ENCODE measurements at regions not wholly inside any gene's neighbourhood (a gene's known extent, or its start where the extent isn't known, plus 50 kb on each side); places are given as distances from the start of the nearest gene placed in this dataset.

DNA sequence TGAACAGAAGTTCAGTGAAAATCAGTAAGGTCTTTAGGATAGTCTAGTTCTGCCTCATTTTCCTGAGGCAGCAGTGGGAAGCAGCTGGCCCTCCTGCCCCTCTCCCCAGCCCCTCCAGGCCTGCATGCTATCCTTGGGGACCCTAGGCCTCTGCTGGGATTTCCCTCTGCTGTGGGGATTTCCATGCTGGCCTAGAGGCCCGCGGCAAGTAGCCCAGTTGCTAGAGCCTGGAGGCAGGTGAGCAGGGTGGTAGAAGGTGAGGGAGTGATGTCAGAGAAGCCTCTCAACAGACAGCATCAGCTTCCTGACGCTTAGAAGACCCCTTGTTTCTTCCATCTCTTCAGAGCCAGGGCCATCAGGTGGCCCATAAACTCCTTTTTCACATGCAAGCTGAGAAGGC, 305.8 kb upstream of the THBS1 start:
- Histone ChIP-seq H4K20me1 (ENCODE audit: insufficient read depth, low read length) (no peaks in the 10 kb centered on the region), H3K36me3 (replicated peaks in 1 of 2; ENCODE audit: control insufficient read depth in 1 of 2, insufficient read depth in 2 of 2, low read length in 2 of 2) (no peaks in the 10 kb centered on the region), H3K4me3 (replicated peaks in 1 of 3; ENCODE audit: insufficient read depth in 1 of 3, low read depth in 2 of 3, low read length in 3 of 3) (no peak overlapping the region), H3K4me1 (ENCODE audit: insufficient read depth, low read length) (peaks cover 71% of the 10 kb centered on the region), H3K27me3 (ENCODE audit: control insufficient read depth in 1 of 2, insufficient read depth in 2 of 2, low read length in 2 of 2) (no peaks in the 10 kb centered on the region), H3K27ac (ENCODE audit: extremely low read length, insufficient read depth, low read length) (peak overlapping the region; percentile 34), H3K4me2 (ENCODE audit: low read depth, low read length) (no peak overlapping the region), H3K9ac (ENCODE audit: insufficient read depth, low read depth, low read length) (0 out of 2 replicates have a peak overlapping the region, but pooled peaks have one; percentile 11), H2AFZ (ENCODE audit: low read length) (no peak overlapping the region), H3K79me2 (ENCODE audit: insufficient read depth, low read length) (no peaks in the 10 kb centered on the region), H3K9me3 (ENCODE audit: low read length) (no peaks in the 10 kb centered on the region)
- FAIRE-seq (no peak), DNase-seq (ENCODE audit: low spot score) (no peak), ATAC-seq (no peak)
- ChIA-PET CTCF (ENCODE audit: low intra/inter-chr PET ratio, low total read pairs) (no interaction called here), POLR2A (interaction anchor here (3.8 kb wide), 1 partner anchor 306 kb away, joined by 27 read pairs; the partner anchor contains the start of gene THBS1)
- TF ChIP-seq, protein P1, sequence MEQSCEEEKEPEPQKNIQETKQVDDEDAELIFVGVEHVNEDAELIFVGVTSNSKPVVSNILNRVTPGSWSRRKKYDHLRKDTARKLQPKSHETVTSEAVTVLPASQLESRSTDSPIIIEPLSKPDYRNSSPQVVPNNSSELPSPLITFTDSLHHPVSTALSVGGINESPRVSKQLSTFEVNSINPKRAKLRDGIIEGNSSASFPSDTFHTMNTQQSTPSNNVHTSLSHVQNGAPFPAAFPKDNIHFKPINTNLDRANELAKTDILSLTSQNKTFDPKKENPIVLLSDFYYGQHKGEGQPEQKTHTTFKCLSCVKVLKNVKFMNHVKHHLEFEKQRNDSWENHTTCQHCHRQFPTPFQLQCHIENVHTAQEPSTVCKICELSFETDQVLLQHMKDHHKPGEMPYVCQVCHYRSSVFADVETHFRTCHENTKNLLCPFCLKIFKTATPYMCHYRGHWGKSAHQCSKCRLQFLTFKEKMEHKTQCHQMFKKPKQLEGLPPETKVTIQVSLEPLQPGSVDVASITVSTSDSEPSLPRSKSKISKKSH (CRISPR knock-in tag; IDR thresholded peaks at IDR 0.05; ENCODE audit: borderline replicate concordance): 0 out of 2 replicates have a peak, but pooled peaks have one; percentile 15
- TF ChIP-seq ZFX (CRISPR knock-in tag; IDR thresholded peaks at IDR 0.05; ENCODE audit: low read depth) (0 out of 2 replicates have a peak, but pooled peaks have one; percentile 28), NR2F6 (IDR thresholded peaks at IDR 0.05) (no peak), NR2F6 (CRISPR knock-in tag; IDR thresholded peaks at IDR 0.05) (no peak), ZNF713 (CRISPR knock-in tag; IDR thresholded peaks at IDR 0.05) (no peak), ARNTL (CRISPR knock-in tag; IDR thresholded peaks at IDR 0.05) (no peak)
- TF ChIP-seq, protein P2, sequence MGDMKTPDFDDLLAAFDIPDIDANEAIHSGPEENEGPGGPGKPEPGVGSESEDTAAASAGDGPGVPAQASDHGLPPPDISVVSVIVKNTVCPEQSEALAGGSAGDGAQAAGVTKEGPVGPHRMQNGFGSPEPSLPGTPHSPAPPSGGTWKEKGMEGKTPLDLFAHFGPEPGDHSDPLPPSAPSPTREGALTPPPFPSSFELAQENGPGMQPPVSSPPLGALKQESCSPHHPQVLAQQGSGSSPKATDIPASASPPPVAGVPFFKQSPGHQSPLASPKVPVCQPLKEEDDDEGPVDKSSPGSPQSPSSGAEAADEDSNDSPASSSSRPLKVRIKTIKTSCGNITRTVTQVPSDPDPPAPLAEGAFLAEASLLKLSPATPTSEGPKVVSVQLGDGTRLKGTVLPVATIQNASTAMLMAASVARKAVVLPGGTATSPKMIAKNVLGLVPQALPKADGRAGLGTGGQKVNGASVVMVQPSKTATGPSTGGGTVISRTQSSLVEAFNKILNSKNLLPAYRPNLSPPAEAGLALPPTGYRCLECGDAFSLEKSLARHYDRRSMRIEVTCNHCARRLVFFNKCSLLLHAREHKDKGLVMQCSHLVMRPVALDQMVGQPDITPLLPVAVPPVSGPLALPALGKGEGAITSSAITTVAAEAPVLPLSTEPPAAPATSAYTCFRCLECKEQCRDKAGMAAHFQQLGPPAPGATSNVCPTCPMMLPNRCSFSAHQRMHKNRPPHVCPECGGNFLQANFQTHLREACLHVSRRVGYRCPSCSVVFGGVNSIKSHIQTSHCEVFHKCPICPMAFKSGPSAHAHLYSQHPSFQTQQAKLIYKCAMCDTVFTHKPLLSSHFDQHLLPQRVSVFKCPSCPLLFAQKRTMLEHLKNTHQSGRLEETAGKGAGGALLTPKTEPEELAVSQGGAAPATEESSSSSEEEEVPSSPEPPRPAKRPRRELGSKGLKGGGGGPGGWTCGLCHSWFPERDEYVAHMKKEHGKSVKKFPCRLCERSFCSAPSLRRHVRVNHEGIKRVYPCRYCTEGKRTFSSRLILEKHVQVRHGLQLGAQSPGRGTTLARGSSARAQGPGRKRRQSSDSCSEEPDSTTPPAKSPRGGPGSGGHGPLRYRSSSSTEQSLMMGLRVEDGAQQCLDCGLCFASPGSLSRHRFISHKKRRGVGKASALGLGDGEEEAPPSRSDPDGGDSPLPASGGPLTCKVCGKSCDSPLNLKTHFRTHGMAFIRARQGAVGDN (CRISPR knock-in tag; IDR thresholded peaks at IDR 0.05): peak; percentile 55
- TF ChIP-seq, protein P3, sequence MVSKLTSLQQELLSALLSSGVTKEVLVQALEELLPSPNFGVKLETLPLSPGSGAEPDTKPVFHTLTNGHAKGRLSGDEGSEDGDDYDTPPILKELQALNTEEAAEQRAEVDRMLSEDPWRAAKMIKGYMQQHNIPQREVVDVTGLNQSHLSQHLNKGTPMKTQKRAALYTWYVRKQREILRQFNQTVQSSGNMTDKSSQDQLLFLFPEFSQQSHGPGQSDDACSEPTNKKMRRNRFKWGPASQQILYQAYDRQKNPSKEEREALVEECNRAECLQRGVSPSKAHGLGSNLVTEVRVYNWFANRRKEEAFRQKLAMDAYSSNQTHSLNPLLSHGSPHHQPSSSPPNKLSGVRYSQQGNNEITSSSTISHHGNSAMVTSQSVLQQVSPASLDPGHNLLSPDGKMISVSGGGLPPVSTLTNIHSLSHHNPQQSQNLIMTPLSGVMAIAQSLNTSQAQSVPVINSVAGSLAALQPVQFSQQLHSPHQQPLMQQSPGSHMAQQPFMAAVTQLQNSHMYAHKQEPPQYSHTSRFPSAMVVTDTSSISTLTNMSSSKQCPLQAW (CRISPR knock-in tag; IDR thresholded peaks at IDR 0.05): 0 out of 2 replicates have a peak, but pooled peaks have one; percentile 16
- 100% methylated on average over 1 of the region's 3 CpGs for WGBS (ENCODE audit: low lambda C conversion rate)
- in situ Hi-C loops (cut with HindIII; ENCODE audit: extremely low pct_ligation_motif_present, low pct_unique_long_range_greater_than_20kb): loop anchor here (10.0 kb wide), 1 partner anchor 150 kb away; no protein-coding TSS in a partner anchor
- intact Hi-C loops (cut with micrococcal nuclease; ENCODE audit: unreplicated experiment): loop anchor here (10.0 kb wide), 1 partner anchor 160 kb away; no protein-coding TSS in a partner anchor
- no TSS peak for BruUV-seq (replicated peaks)
